ENCODE measurements at regions not wholly inside any gene's neighbourhood (a gene's known extent, or its start where the extent isn't known, plus 50 kb on each side); places are given as distances from the start of the nearest gene placed in this dataset.
A peak's percentile ranks its signal among the peaks of the same experiment; 100 is the strongest.
"Not testable (repeated sequence)": the region's sequence is repeated elsewhere in the genome, so short reads cannot be mapped to it uniquely, and the experiment has no call there.

GRCh38 chr5:118371973-118372831 is 616.1 kb downstream of the DTWD2 start:
- peak; percentile 3 for DNase-seq

GRCh38 chr5:118366429-118366828 is 621.9 kb downstream of the DTWD2 start:
- no peak for DNase-seq

GRCh38 chr5:118365718-118366117 is 622.6 kb downstream of the DTWD2 start:
- no peak for DNase-seq

GRCh38 chr5:118354797-118355196 is 633.5 kb downstream of the DTWD2 start:
- no peak for DNase-seq

- no peak for DNase-seq
Measured at GRCh38 chr5:118353970-118354369, 634.4 kb downstream of the DTWD2 start.

- DNase-seq: no peak
Measured at GRCh38 chr5:118336468-118336867, 651.9 kb downstream of the DTWD2 start.

GRCh38 chr5:118327389-118327788 is 661.0 kb downstream of the DTWD2 start:
- no peak for DNase-seq

- no peak for DNase-seq
Measured at GRCh38 chr5:118326481-118327045, 661.8 kb downstream of the DTWD2 start.

GRCh38 chr5:118325931-118326330 is 662.4 kb downstream of the DTWD2 start:
- peak; percentile 2 for DNase-seq

- DNase-seq: not testable (repeated sequence)
Measured at GRCh38 chr5:118323723-118324122, 664.6 kb downstream of the DTWD2 start.

GRCh38 chr5:118321081-118321480 is 667.3 kb downstream of the DTWD2 start:
- no peak for DNase-seq

- no peak for DNase-seq
Measured at GRCh38 chr5:118320121-118320520, 668.2 kb downstream of the DTWD2 start.

- peak; percentile 29 for DNase-seq
Measured at GRCh38 chr5:118314931-118315330, 673.4 kb downstream of the DTWD2 start.

GRCh38 chr5:118311103-118311819 is 677.1 kb downstream of the DTWD2 start:
- DNase-seq: no peak

GRCh38 chr5:118310401-118310800 is 677.9 kb downstream of the DTWD2 start:
- no peak for DNase-seq

- no peak for DNase-seq
Measured at GRCh38 chr5:118303296-118303695, 685.1 kb downstream of the DTWD2 start.

- DNase-seq: no peak
Measured at GRCh38 chr5:118302786-118303185, 685.6 kb downstream of the DTWD2 start.

- DNase-seq: no peak
Measured at GRCh38 chr5:118301696-118302095, 686.7 kb downstream of the DTWD2 start.

GRCh38 chr5:118295045-118295444 is 693.3 kb downstream of the DTWD2 start:
- no peak for DNase-seq

GRCh38 chr5:118293378-118293777 is 695.0 kb downstream of the DTWD2 start:
- DNase-seq: no peak

- DNase-seq: no peak
Measured at GRCh38 chr5:118290204-118290603, 698.1 kb downstream of the DTWD2 start.

- DNase-seq: not testable (repeated sequence)
Measured at GRCh38 chr5:118284230-118284629, 704.1 kb downstream of the DTWD2 start.

GRCh38 chr5:118282480-118283038 is 705.8 kb downstream of the DTWD2 start:
- not testable (repeated sequence) for DNase-seq

Data from skin of body (tissue), 1 donor.